Activated naive CD4-positive, alpha-beta T cell treated with anti-CD3 and anti-CD28 coated beads for 36 hours (primary cell): ENCODE measurements at regions not wholly inside any gene's neighbourhood (a gene's known extent, or its start where the extent isn't known, plus 50 kb on each side); places are given as distances from the start of the nearest gene placed in this dataset.

Experiments
- CTCF ChIA-PET: fragments of 350-600 bp; sonication (Branson Sonifier 250); formaldehyde crosslinking; loops from one replicate; lab custom pipeline; 2021; ENCODE audit warnings: antibody characterized with exemption; lab: Charles Lee
- DNase-seq: peaks from one replicate; pipeline ENCODE4 v3.0.0-alpha.2; 2020
- H3K27ac Mint-ChIP-seq: one replicate; pipeline ENCODE4 v1.8.0; 2021; ENCODE audit warnings: mild to moderate bottlenecking, mixed read lengths
- H3K27me3 Mint-ChIP-seq: one replicate; pipeline ENCODE4 v1.8.0; 2021; ENCODE audit warnings: low read depth, mixed read lengths
- H3K36me3 Mint-ChIP-seq: one replicate; pipeline ENCODE4 v1.8.0; 2021; ENCODE audit warnings: low read depth, mixed read lengths
- H3K4me1 Mint-ChIP-seq: one replicate; pipeline ENCODE4 v1.8.0; 2021; ENCODE audit warnings: low read depth, mixed read lengths
- H3K4me3 Mint-ChIP-seq: one replicate; pipeline ENCODE4 v1.8.0; 2021; ENCODE audit warnings: mild to moderate bottlenecking, moderate library complexity, mixed read lengths
- H3K9me3 Mint-ChIP-seq: one replicate; pipeline ENCODE4 v1.8.0; 2021; ENCODE audit warnings: mixed read lengths
- intact Hi-C: fragments of 100-400 bp; cut with micrococcal nuclease; formaldehyde crosslinking; loops from one replicate; pipeline ENCODE4 v1.15.1; 2023

DNA sequence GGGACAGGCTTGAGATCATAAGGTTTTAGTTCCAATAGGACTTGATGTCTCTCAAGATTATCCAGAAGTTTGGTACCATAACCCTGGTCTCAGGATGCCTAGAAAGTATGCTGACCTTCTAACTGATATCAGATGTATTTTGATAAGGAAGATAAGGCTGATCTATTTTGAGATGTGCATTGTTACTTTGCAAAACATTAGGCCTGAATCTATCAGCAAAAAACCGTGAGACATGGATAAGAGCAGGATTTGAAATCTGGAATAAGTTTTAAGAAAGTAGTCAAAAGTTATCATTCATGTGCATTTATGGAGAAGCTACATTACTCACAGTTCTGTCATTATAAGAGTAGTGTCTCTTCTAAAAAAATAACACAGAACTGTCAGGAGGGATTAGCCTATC lies 467.1 kb upstream of the HS3ST1 start:
- no peak overlapping the region for H3K4me3 Mint-ChIP-seq
- H3K27me3 Mint-ChIP-seq, result no peaks in the 10 kb centered on the region
- H3K27ac Mint-ChIP-seq, result no peak overlapping the region
- H3K4me1 Mint-ChIP-seq, result no peaks in the 10 kb centered on the region
- H3K36me3 Mint-ChIP-seq, result no peaks in the 10 kb centered on the region
- peaks cover 8% of the 10 kb centered on the region for H3K9me3 Mint-ChIP-seq
- intact Hi-C loops, result no loop called here
- CTCF ChIA-PET, result no interaction called here
- DNase-seq, result no peak

DNA sequence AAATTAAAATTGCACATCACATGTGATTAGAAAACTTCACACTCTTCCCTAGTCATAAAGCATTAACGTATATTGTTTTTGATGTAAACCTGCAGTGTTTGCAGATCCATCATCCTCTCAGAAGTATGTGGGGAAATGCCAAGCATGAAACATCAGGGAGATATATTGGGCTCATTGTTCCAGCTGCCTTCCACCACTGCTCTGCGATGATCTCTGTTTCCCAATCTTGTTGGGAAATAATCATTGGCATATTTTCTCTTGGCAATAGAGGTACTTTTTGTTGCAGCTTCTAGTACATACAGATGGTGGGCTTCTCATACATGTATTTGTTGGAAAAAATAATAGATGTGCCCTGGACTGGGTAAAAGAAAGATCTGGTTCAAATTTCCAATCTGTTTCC lies 466.3 kb upstream of the HS3ST1 start:
- intact Hi-C loops, result no loop called here
- H3K9me3 Mint-ChIP-seq, result peaks cover 8% of the 10 kb centered on the region
- CTCF ChIA-PET, result no interaction called here

DNA sequence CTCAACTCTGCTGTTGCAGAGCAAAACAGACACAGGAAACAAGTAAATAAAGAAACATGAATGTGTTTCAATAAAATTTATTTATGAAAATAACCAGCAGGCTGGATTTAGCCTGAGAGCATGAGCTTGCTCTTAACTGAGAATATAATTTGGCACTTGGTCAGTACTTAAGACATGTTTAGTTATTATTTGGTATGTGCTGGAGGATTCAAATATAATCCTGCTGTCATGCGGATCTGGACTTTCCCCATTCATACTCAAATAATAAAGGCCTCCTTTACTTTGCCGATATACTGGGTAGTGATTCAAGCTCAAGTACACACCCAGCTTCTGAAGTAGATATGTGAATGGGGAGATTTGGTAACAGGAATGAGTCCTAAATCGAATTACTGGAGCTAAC lies 465.5 kb upstream of the HS3ST1 start:
- no peak overlapping the region for H3K27ac Mint-ChIP-seq
- peaks cover 8% of the 10 kb centered on the region for H3K9me3 Mint-ChIP-seq
- no peak overlapping the region for H3K4me3 Mint-ChIP-seq
- no peak for DNase-seq
- H3K27me3 Mint-ChIP-seq, result no peaks in the 10 kb centered on the region
- no peaks in the 10 kb centered on the region for H3K4me1 Mint-ChIP-seq
- H3K36me3 Mint-ChIP-seq, result no peaks in the 10 kb centered on the region
- intact Hi-C loops, result no loop called here
- CTCF ChIA-PET, result no interaction called here

More for the DNA sequence above, 466.3 kb upstream of the HS3ST1 start:
- Mint-ChIP-seq H3K27me3 (no peaks in the 10 kb centered on the region), H3K27ac (no peak overlapping the region), H3K4me3 (no peak overlapping the region), H3K36me3 (no peaks in the 10 kb centered on the region), H3K4me1 (no peaks in the 10 kb centered on the region)
- DNase-seq, result no peak

DNA sequence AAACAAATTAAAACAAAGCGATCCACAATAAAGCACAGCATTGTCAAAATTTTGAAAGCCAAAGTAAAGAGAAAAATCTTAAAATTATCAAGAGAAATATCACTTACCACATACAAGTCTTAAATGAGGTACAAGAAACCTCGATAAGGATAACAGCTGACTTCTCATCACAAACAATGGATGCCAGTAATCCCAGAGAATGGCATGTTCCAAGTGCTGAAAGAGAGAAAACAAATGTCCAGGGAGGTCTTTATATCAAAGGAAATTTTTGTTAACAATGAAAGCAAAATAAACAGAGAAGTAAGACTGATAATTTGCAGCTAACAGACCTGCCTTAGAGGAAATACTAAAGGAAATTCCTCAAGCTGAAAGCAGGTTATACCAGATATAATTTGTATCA lies 460.4 kb upstream of the HS3ST1 start:
- Mint-ChIP-seq H3K4me1 (no peaks in the 10 kb centered on the region), H3K27me3 (no peaks in the 10 kb centered on the region), H3K27ac (no peak overlapping the region), H3K4me3 (no peak overlapping the region), H3K36me3 (no peaks in the 10 kb centered on the region), H3K9me3 (no peaks in the 10 kb centered on the region)
- CTCF ChIA-PET, result no interaction called here
- intact Hi-C loops, result no loop called here
- no peak for DNase-seq

DNA sequence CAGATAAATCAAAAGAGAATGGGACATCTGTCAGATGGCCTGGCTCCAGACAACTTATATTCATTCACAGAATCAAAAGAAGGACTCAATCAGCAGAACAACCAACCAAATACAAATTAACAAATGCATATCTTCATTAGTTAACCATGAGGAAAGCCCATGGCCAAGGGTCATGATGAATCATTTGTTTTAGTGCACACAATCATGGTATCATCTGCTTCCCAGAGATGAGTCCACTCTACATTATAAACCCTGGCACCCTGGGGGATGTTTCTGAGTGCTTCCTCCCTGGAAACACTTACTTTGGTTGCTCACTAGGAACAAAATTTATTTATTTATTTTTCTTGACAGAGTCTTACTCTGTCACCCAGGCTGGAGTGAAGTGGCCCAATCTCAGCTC lies 453.3 kb upstream of the HS3ST1 start:
- H3K9me3 Mint-ChIP-seq, result peaks cover 1% of the 10 kb centered on the region
- CTCF ChIA-PET, result no interaction called here
- no peaks in the 10 kb centered on the region for H3K36me3 Mint-ChIP-seq
- intact Hi-C loops, result no loop called here
- no peak for DNase-seq
- H3K27me3 Mint-ChIP-seq, result no peaks in the 10 kb centered on the region
- H3K4me3 Mint-ChIP-seq, result no peak overlapping the region
- no peaks in the 10 kb centered on the region for H3K4me1 Mint-ChIP-seq
- H3K27ac Mint-ChIP-seq, result no peak overlapping the region

DNA sequence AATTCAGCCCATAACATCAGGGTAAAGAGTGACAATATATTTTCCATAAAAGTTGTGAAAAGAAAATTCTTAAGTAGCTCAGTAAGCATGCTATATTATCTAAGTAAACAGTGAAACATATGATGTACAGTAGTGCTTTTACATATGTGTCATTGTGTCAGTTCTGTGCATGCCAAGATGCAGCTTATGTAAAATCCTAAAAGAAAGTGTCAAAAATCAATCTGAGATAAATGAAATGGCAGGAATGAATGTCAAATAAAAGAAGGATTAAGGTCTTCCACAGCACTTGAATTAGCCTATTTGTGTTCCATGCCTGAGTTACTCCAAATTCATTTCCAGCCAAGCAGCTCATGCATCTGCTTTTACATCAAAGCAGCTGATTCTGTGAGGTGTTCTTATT lies 452.7 kb upstream of the HS3ST1 start:
- CTCF ChIA-PET, result interaction anchor here (0.6 kb wide), 1 partner anchor 535 kb away, joined by 3 read pairs; no protein-coding TSS in a partner anchor
- Mint-ChIP-seq H3K9me3 (peaks cover 7% of the 10 kb centered on the region), H3K27ac (no peak overlapping the region), H3K4me3 (no peak overlapping the region), H3K4me1 (no peaks in the 10 kb centered on the region), H3K27me3 (no peaks in the 10 kb centered on the region), H3K36me3 (no peaks in the 10 kb centered on the region)
- DNase-seq, result no peak
- intact Hi-C loops, result no loop called here

DNA sequence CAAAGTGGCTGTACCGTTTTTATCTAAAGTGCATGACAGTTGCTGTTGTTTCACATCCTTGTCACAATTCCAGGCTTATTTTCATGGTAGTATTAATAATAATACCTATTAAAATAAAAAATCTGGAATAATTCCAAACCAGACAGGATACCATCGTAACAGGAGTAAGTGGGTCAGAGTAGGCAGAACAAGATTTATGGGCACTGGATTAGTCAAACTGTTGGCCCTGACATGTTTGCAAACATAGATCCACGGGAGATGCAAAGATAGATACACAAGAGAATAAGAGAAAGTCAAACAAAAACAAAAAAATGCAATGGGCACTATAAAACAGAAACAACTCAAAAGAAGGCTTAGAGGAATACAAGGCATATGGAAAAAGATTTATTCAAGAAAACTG lies 449.5 kb upstream of the HS3ST1 start:
- H3K36me3 Mint-ChIP-seq, result no peaks in the 10 kb centered on the region
- CTCF ChIA-PET, result no interaction called here
- H3K4me1 Mint-ChIP-seq, result no peaks in the 10 kb centered on the region
- peaks cover 12% of the 10 kb centered on the region for H3K9me3 Mint-ChIP-seq
- no peak overlapping the region for H3K27ac Mint-ChIP-seq
- DNase-seq, result no peak
- intact Hi-C loops, result no loop called here
- no peaks in the 10 kb centered on the region for H3K27me3 Mint-ChIP-seq
- H3K4me3 Mint-ChIP-seq, result no peak overlapping the region

DNA sequence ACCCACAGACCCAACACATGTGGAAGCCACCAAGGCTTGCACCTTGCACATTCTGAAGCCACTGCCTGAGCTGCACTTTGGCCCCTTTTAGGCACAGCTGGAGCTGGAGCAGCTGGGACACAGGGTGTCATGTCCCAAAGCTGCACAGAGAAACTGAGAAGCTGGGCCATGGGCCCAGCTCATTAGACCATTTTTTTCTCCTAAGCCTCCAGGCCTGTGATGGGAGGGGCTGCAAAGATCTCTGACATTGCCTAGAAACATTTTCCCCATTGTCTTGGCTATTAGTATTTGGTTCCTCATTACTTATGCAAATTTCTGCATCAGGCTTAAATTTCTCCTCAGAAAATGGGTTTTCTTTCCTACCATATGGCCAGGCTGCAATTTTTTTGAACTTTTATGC lies 447.4 kb upstream of the HS3ST1 start:
- H3K4me3 Mint-ChIP-seq, result no peak overlapping the region
- CTCF ChIA-PET, result no interaction called here
- no peak for DNase-seq
- H3K36me3 Mint-ChIP-seq, result no peaks in the 10 kb centered on the region
- H3K4me1 Mint-ChIP-seq, result no peaks in the 10 kb centered on the region
- H3K27me3 Mint-ChIP-seq, result no peaks in the 10 kb centered on the region
- intact Hi-C loops, result no loop called here
- no peak overlapping the region for H3K27ac Mint-ChIP-seq
- H3K9me3 Mint-ChIP-seq, result peaks cover 12% of the 10 kb centered on the region

DNA sequence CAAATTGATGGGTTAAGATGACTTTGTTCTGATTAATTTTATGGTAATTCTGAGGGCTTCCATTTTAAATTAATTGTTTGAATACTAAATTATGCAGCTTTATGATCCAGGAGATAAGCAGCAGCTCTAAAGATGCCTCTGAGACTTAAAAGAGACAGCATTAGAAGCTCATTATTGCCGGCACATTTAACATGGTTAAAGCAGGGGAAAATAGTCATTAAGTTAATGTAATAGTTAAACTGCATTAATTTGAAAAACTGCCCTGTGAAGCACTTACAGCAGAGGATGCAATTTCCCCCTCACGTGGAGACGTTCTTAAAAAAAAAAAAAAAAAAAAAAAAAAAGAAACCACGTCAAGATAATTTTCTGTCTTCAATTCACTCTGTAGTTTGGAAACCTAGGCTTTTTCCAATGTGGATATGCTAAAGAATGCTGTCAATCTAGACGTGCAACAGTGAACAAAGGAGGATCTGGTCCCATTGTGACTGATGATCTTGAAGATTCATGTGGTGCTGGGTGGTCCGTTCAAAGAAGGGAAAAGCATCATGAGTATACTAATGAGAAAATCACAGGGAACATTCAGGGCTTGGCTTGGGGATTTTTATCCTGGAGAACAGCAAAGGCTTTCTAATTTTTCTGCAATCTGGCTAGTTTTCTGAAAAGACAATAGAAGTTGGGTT lies 440.6 kb upstream of the HS3ST1 start:
- no peak for DNase-seq
- Mint-ChIP-seq H3K4me1 (no peaks in the 10 kb centered on the region), H3K36me3 (no peaks in the 10 kb centered on the region), H3K27ac (no peak overlapping the region), H3K27me3 (no peaks in the 10 kb centered on the region), H3K4me3 (no peak overlapping the region), H3K9me3 (no peaks in the 10 kb centered on the region)
- intact Hi-C loops, result no loop called here
- CTCF ChIA-PET, result no interaction called here

DNA sequence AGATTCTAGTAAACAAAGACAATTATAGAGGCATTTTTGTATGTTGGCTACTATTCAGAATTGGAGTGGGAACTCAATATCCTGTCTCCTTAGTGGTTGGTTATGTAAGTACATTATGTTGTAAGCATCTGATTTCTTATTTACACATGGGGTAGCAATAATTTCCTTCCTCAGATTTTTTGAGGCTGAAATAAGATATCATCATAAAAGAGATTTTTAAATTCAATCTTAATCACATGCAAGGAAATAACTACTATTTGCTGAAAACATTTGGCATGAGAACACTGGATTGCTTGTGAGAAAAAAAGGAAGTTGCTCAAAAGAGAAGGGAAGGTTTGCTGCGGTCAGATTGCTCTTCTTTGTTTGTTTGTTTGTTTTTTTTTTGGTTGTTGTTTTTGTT lies 437.7 kb upstream of the HS3ST1 start:
- H3K27me3 Mint-ChIP-seq, result peaks cover 2% of the 10 kb centered on the region
- H3K4me1 Mint-ChIP-seq, result no peaks in the 10 kb centered on the region
- DNase-seq, result no peak
- CTCF ChIA-PET, result no interaction called here
- H3K9me3 Mint-ChIP-seq, result no peaks in the 10 kb centered on the region
- H3K36me3 Mint-ChIP-seq, result no peaks in the 10 kb centered on the region
- no peak overlapping the region for H3K27ac Mint-ChIP-seq
- intact Hi-C loops, result no loop called here
- H3K4me3 Mint-ChIP-seq, result no peak overlapping the region

DNA sequence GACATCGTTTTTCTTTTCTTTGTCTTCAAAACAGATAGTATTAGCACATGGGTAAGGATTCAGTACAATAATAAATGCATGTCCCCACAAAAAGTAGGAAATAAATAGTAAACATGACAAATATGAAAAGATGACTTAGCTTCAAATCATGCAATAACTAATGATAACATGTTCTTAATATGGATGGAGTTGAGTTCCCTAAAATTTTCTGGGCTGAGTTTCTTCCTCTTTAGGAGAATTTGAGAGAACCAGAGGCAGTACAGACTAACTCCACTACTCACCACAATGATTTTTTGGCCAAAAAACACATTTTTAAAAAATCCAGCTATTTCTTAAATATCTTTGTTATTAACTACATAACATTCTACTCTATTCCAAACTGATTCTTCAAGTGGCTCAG lies 432.3 kb upstream of the HS3ST1 start:
- Mint-ChIP-seq H3K4me3 (no peak overlapping the region), H3K27ac (no peak overlapping the region), H3K9me3 (no peaks in the 10 kb centered on the region), H3K4me1 (no peaks in the 10 kb centered on the region), H3K27me3 (peaks cover 2% of the 10 kb centered on the region), H3K36me3 (no peaks in the 10 kb centered on the region)
- intact Hi-C loops, result no loop called here
- CTCF ChIA-PET, result no interaction called here
- no peak for DNase-seq

DNA sequence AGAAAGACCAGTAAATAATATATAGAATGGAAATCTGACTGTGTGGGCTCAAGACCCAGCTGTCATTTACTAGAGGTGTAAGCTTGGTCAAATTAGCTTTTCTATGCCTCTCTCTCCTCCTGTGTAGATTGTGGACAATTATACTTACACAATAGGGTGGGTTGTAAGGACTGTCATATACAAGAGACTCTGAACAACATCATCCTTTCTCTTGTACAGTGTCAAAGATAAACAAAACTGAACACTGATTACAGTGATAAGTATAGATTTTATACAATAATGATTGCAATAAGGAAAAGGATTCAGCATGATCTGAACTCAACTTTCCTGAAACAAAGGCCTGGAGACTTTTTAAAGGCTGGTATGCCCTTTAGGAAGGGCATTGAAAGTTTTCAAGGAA lies 429.2 kb upstream of the HS3ST1 start:
- no peak for DNase-seq
- intact Hi-C loops, result no loop called here
- H3K4me3 Mint-ChIP-seq, result no peak overlapping the region
- H3K9me3 Mint-ChIP-seq, result no peaks in the 10 kb centered on the region
- H3K27ac Mint-ChIP-seq, result no peak overlapping the region
- H3K4me1 Mint-ChIP-seq, result no peaks in the 10 kb centered on the region
- H3K36me3 Mint-ChIP-seq, result no peaks in the 10 kb centered on the region
- peaks cover under 1% of the 10 kb centered on the region for H3K27me3 Mint-ChIP-seq
- CTCF ChIA-PET, result no interaction called here

DNA sequence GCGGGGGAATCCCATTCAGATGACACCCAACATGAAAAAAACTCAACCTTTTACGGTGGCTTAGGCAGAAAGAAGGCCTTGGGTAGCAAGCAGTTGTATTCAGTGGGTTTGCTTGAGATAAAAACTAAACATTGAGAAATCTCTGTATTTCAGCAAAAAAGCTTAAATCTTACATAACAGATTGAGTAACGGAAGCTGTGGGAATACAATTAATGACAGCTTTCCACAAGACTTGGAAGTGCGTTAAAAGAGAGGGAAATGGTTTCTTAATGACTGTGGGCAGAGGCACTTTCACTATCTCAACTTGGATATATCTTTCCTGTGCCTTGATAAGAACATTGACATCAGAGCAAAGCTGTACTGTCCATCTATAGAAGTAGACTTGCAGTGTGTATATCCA lies 418.5 kb upstream of the HS3ST1 start:
- intact Hi-C loops, result no loop called here
- Mint-ChIP-seq H3K4me1 (no peaks in the 10 kb centered on the region), H3K27ac (no peak overlapping the region), H3K9me3 (no peaks in the 10 kb centered on the region), H3K4me3 (no peak overlapping the region), H3K36me3 (no peaks in the 10 kb centered on the region), H3K27me3 (peaks cover 6% of the 10 kb centered on the region)
- CTCF ChIA-PET, result no interaction called here
- DNase-seq, result no peak
